ENCODE measurements at regions not wholly inside any gene's neighbourhood (a gene's known extent, or its start where the extent isn't known, plus 50 kb on each side); places are given as distances from the start of the nearest gene placed in this dataset.

GRCh38 chr4:114400531-114400930 is 198.1 kb upstream of the UGT8 start:
- Histone ChIP-seq H3K36me3 (ENCODE audit: control insufficient read depth, insufficient read depth, low read length) (no peaks in the 10 kb centered on the region), H3K27me3 (replicated peaks; ENCODE audit: control insufficient read depth, insufficient read depth, low read length) (no peaks in the 10 kb centered on the region), H3K4me3 (replicated peaks; ENCODE audit: low read depth, low read length) (no peak overlapping the region)
- no peak for DNase-seq (ENCODE audit: extremely low read depth, insufficient read length)
- TF ChIP-seq CTCF (IDR thresholded peaks at IDR 0.05; ENCODE audit: insufficient read depth, low read length, poor library complexity, severe bottlenecking), result no peak

GRCh38 chr4:114401483-114401882 is 197.1 kb upstream of the UGT8 start:
- TF ChIP-seq CTCF (IDR thresholded peaks at IDR 0.05; ENCODE audit: insufficient read depth, low read length, poor library complexity, severe bottlenecking), result no peak
- Histone ChIP-seq H3K36me3 (ENCODE audit: control insufficient read depth, insufficient read depth, low read length) (no peaks in the 10 kb centered on the region), H3K4me3 (replicated peaks; ENCODE audit: low read depth, low read length) (no peak overlapping the region), H3K27me3 (replicated peaks; ENCODE audit: control insufficient read depth, insufficient read depth, low read length) (no peaks in the 10 kb centered on the region)
- DNase-seq (ENCODE audit: extremely low read depth, insufficient read length), result no peak

- TF ChIP-seq CTCF (IDR thresholded peaks at IDR 0.05; ENCODE audit: insufficient read depth, low read length, poor library complexity, severe bottlenecking), result peak; percentile 20
- no peak for DNase-seq (ENCODE audit: extremely low read depth, insufficient read length)
- Histone ChIP-seq H3K4me3 (replicated peaks; ENCODE audit: low read depth, low read length) (no peak overlapping the region), H3K36me3 (ENCODE audit: control insufficient read depth, insufficient read depth, low read length) (no peaks in the 10 kb centered on the region), H3K27me3 (replicated peaks; ENCODE audit: control insufficient read depth, insufficient read depth, low read length) (peaks cover 1% of the 10 kb centered on the region; the same call in 1 of the 2 replicates)
Observed at GRCh38 chr4:114417214-114417613, 181.4 kb upstream of the UGT8 start.

GRCh38 chr4:114420069-114420468 is 178.5 kb upstream of the UGT8 start:
- no peak for DNase-seq (ENCODE audit: extremely low read depth, insufficient read length)
- Histone ChIP-seq H3K36me3 (ENCODE audit: control insufficient read depth, insufficient read depth, low read length) (no peaks in the 10 kb centered on the region), H3K27me3 (replicated peaks; ENCODE audit: control insufficient read depth, insufficient read depth, low read length) (peaks cover 1% of the 10 kb centered on the region; the same call in 1 of the 2 replicates), H3K4me3 (replicated peaks; ENCODE audit: low read depth, low read length) (no peak overlapping the region)
- no peak for TF ChIP-seq CTCF (IDR thresholded peaks at IDR 0.05; ENCODE audit: insufficient read depth, low read length, poor library complexity, severe bottlenecking)

GRCh38 chr4:114423582-114423981 is 175.0 kb upstream of the UGT8 start:
- DNase-seq (ENCODE audit: extremely low read depth, insufficient read length), result peak; percentile 43
- Histone ChIP-seq H3K27me3 (replicated peaks; ENCODE audit: control insufficient read depth, insufficient read depth, low read length) (peaks cover 1% of the 10 kb centered on the region; the same call in 1 of the 2 replicates), H3K4me3 (replicated peaks; ENCODE audit: low read depth, low read length) (no peak overlapping the region), H3K36me3 (ENCODE audit: control insufficient read depth, insufficient read depth, low read length) (no peaks in the 10 kb centered on the region)
- no peak for TF ChIP-seq CTCF (IDR thresholded peaks at IDR 0.05; ENCODE audit: insufficient read depth, low read length, poor library complexity, severe bottlenecking)

GRCh38 chr4:114435116-114435515 is 163.5 kb upstream of the UGT8 start:
- no peak for TF ChIP-seq CTCF (IDR thresholded peaks at IDR 0.05; ENCODE audit: insufficient read depth, low read length, poor library complexity, severe bottlenecking)
- no peak for DNase-seq (ENCODE audit: extremely low read depth, insufficient read length)
- Histone ChIP-seq H3K27me3 (replicated peaks; ENCODE audit: control insufficient read depth, insufficient read depth, low read length) (no peaks in the 10 kb centered on the region), H3K36me3 (ENCODE audit: control insufficient read depth, insufficient read depth, low read length) (no peaks in the 10 kb centered on the region), H3K4me3 (replicated peaks; ENCODE audit: low read depth, low read length) (no peak overlapping the region)
